Keratinocyte (primary cell): ENCODE measurements at regions not wholly inside any gene's neighbourhood (a gene's known extent, or its start where the extent isn't known, plus 50 kb on each side); places are given as distances from the start of the nearest gene placed in this dataset.

ENCODE experiments used
- DNase-seq: peaks from one replicate; pipeline ENCODE4 v3.0.0-alpha.2; 2011; ENCODE audit warnings: low read depth, missing footprints, low spot score
- FAIRE-seq: peaks from 2 replicates; lab custom pipeline; 2011; peaks lifted over from hg19 to GRCh38; lab: Jason Lieb, UNC
- H2AFZ ChIP-seq: 2 replicates; pipeline ENCODE4 v1.6.0; 2012; ENCODE audit warnings: low read length, control low read depth, inconsistent platforms; ENCODE audit not compliant: control insufficient read depth
- H3K27ac ChIP-seq: 2 replicates; pipeline ENCODE4 v1.5.1; 2011; ENCODE audit warnings: low read length; ENCODE audit not compliant: control insufficient read depth, insufficient read depth
- H3K27me3 ChIP-seq: 3 replicates; pipeline ENCODE4 v1.6.0; 2011; ENCODE audit warnings: low read length; ENCODE audit not compliant: control insufficient read depth, insufficient read depth; ENCODE audit errors: extremely low read depth
- H3K36me3 ChIP-seq, 2 experiments: 2 replicates in 1 of 2; 3 replicates in 1 of 2; pipeline ENCODE4 v1.5.1; 2011; ENCODE audit warnings: low read length in 2 of 2, mild to moderate bottlenecking in 1 of 2; ENCODE audit not compliant: control insufficient read depth in 2 of 2, insufficient read depth in 2 of 2; ENCODE audit errors: extremely low read depth in 1 of 2
- H3K4me1 ChIP-seq: 3 replicates; pipeline ENCODE4 v1.5.1; 2011; ENCODE audit warnings: low read length; ENCODE audit not compliant: control insufficient read depth, insufficient read depth; ENCODE audit errors: extremely low read depth
- H3K4me2 ChIP-seq: 3 replicates; pipeline ENCODE4 v1.6.0; 2011; ENCODE audit warnings: low read depth, low read length; ENCODE audit not compliant: control insufficient read depth, insufficient read depth; ENCODE audit errors: extremely low read depth
- H3K4me3 ChIP-seq, 3 experiments: fragments of 200-600 bp in 1 of 3; sonication (generic) in 1 of 3; 2 replicates in 2 of 3; 3 replicates in 1 of 3; pipeline ENCODE4 v1.5.1; 2011 to 2016; ENCODE audit warnings: low read length in 3 of 3, mild to moderate bottlenecking in 3 of 3, control low read depth in 2 of 3, inconsistent platforms in 1 of 3, low read depth in 1 of 3, mixed read lengths in 1 of 3, mixed run types in 1 of 3, moderate library complexity in 1 of 3; ENCODE audit not compliant: control insufficient read depth in 2 of 3, insufficient read depth in 2 of 3; ENCODE audit errors: extremely low read depth in 1 of 3
- H3K79me2 ChIP-seq: 2 replicates; pipeline ENCODE4 v1.6.0; 2012; ENCODE audit warnings: low read length; ENCODE audit not compliant: control insufficient read depth, insufficient read depth
- H3K9ac ChIP-seq: 3 replicates; pipeline ENCODE4 v1.6.0; 2011; ENCODE audit warnings: low read length; ENCODE audit not compliant: control insufficient read depth, insufficient read depth; ENCODE audit errors: extremely low read depth
- H3K9me1 ChIP-seq: 3 replicates; pipeline ENCODE4 v1.6.0; 2011; ENCODE audit warnings: low read length; ENCODE audit not compliant: control insufficient read depth, insufficient read depth; ENCODE audit errors: extremely low read depth
- H3K9me3 ChIP-seq: 2 replicates; pipeline ENCODE4 v1.5.1; 2012; ENCODE audit warnings: low read depth, low read length; ENCODE audit not compliant: control insufficient read depth
- H4K20me1 ChIP-seq: 3 replicates; pipeline ENCODE4 v1.6.0; 2011; ENCODE audit warnings: low read length; ENCODE audit not compliant: control insufficient read depth, insufficient read depth; ENCODE audit errors: extremely low read depth
- CTCF ChIP-seq, 3 experiments: IDR thresholded peaks in 1 of 3; conservative IDR thresholded peaks in 1 of 3; optimal IDR thresholded peaks in 1 of 3; 2 replicates in 2 of 3; 3 replicates in 1 of 3; pipeline versions ENCODE3 to v1.5.1; 2011; ENCODE audit warnings: low read length in 3 of 3, mild to moderate bottlenecking in 3 of 3, moderate library complexity in 2 of 3, control low read depth in 1 of 3, inconsistent platforms in 1 of 3; ENCODE audit not compliant: insufficient read depth in 2 of 3; ENCODE audit errors: extremely low read depth in 1 of 3
- EZH2 ChIP-seq: IDR thresholded peaks from one replicate; pipeline ENCODE4 v1.6.1; 2012; ENCODE audit warnings: inconsistent platforms, mild to moderate bottlenecking, low read length, moderate library complexity
- dilution Hi-C: fragments of 300-500 bp; cut with MboI; formaldehyde crosslinking; loops from one replicate; pipeline ENCODE4 v1.7.0; 2020; ENCODE audit warnings: low sequenced_read_pairs; ENCODE audit not compliant: extremely low pct_ligation_motif_present

GRCh38 chr15:70210528-70210927, 112.8 kb upstream of the TLE3 start:
- no peak overlapping the region for H2AFZ ChIP-seq
- no peaks in the 10 kb centered on the region for H3K79me2 ChIP-seq
- no peak for TF ChIP-seq EZH2
- TF ChIP-seq CTCF (optimal IDR thresholded peaks at IDR 0.05 in 1 of 3, IDR thresholded peaks at IDR 0.05 in 1 of 3, conservative IDR thresholded peaks at IDR 0.05 in 1 of 3; ENCODE audit: extremely low read depth in 1 of 3, insufficient read depth in 2 of 3, low read length in 3 of 3), result no peak
- H3K27ac ChIP-seq, result no peak overlapping the region
- no peaks in the 10 kb centered on the region for H3K9me1 ChIP-seq
- H3K4me2 ChIP-seq, result no peak overlapping the region
- DNase-seq, result no peak
- H3K36me3 ChIP-seq, result no peaks in the 10 kb centered on the region
- H3K9me3 ChIP-seq, result no peaks in the 10 kb centered on the region
- H3K27me3 ChIP-seq, result peaks cover 10% of the 10 kb centered on the region
- no peak for FAIRE-seq
- H3K9ac ChIP-seq, result no peak overlapping the region
- no peaks in the 10 kb centered on the region for H4K20me1 ChIP-seq
- no peaks in the 10 kb centered on the region for H3K4me1 ChIP-seq
- H3K4me3 ChIP-seq, result no peak overlapping the region
- dilution Hi-C loops, result no loop called here

- Histone ChIP-seq H4K20me1 (no peaks in the 10 kb centered on the region), H2AFZ (no peak overlapping the region), H3K79me2 (no peaks in the 10 kb centered on the region), H3K27me3 (peaks cover 10% of the 10 kb centered on the region), H3K9me3 (no peaks in the 10 kb centered on the region), H3K9me1 (no peaks in the 10 kb centered on the region), H3K36me3 (no peaks in the 10 kb centered on the region), H3K9ac (no peak overlapping the region), H3K4me3 (no peak overlapping the region), H3K27ac (no peak overlapping the region), H3K4me1 (no peaks in the 10 kb centered on the region), H3K4me2 (no peak overlapping the region)
- dilution Hi-C loops, result no loop called here
- TF ChIP-seq CTCF (optimal IDR thresholded peaks at IDR 0.05 in 1 of 3, IDR thresholded peaks at IDR 0.05 in 1 of 3, conservative IDR thresholded peaks at IDR 0.05 in 1 of 3; ENCODE audit: extremely low read depth in 1 of 3, insufficient read depth in 2 of 3, low read length in 3 of 3), result no peak
- DNase-seq (no peak), FAIRE-seq (no peak)
Measured at GRCh38 chr15:70210076-70210475, 112.4 kb upstream of the TLE3 start.
